WTC11 (cell line): ENCODE measurements at regions not wholly inside any gene's neighbourhood (a gene's known extent, or its start where the extent isn't known, plus 50 kb on each side); places are given as distances from the start of the nearest gene placed in this dataset.

Experiments
- JUN ChIP-seq: sonication (generic); formaldehyde crosslinking; IDR thresholded peaks from 2 replicates; pipeline ENCODE4 v1.8.0; 2023; ENCODE audit warnings: mild to moderate bottlenecking, missing genetic modification reagents
- ZNF232 ChIP-seq: sonication (generic); formaldehyde crosslinking; IDR thresholded peaks from 2 replicates; pipeline ENCODE4 v1.8.0; 2022; ENCODE audit warnings: mild to moderate bottlenecking, missing genetic modification reagents
- TF ChIP-seq, protein P1 (sequence below): fragments of 200-600 bp; IDR thresholded peaks from 2 replicates; pipeline ENCODE4 v1.8.0; 2022; ENCODE audit warnings: antibody characterized with exemption
- TF ChIP-seq, protein P2 (sequence below): sonication (generic); formaldehyde crosslinking; IDR thresholded peaks from 2 replicates; pipeline ENCODE4 v1.8.1; 2022; ENCODE audit warnings: low read depth, mild to moderate bottlenecking, moderate library complexity, missing genetic modification reagents, borderline replicate concordance

DNA sequence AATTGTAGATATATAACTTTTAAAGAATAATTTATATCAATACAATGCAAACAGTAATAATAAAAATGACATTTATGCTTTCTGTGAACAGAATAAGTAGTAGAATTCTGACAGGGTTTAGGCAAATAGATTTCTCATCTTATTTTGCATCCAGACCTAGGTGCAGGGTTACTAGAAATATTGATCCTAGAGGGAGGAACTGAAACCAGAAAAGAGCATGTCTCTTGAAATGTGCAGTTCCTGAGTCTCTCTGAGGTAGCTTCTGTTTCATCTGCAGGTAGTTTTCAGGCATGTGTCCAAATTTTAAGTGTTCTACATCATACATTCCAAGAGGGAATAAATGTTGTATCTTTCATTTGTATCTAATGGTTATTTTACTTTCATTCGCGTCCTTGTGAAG lies 631.9 kb upstream of the ADGRL4 start:
- TF ChIP-seq, protein P1, sequence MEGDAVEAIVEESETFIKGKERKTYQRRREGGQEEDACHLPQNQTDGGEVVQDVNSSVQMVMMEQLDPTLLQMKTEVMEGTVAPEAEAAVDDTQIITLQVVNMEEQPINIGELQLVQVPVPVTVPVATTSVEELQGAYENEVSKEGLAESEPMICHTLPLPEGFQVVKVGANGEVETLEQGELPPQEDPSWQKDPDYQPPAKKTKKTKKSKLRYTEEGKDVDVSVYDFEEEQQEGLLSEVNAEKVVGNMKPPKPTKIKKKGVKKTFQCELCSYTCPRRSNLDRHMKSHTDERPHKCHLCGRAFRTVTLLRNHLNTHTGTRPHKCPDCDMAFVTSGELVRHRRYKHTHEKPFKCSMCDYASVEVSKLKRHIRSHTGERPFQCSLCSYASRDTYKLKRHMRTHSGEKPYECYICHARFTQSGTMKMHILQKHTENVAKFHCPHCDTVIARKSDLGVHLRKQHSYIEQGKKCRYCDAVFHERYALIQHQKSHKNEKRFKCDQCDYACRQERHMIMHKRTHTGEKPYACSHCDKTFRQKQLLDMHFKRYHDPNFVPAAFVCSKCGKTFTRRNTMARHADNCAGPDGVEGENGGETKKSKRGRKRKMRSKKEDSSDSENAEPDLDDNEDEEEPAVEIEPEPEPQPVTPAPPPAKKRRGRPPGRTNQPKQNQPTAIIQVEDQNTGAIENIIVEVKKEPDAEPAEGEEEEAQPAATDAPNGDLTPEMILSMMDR: no peak
- TF ChIP-seq, protein P2, sequence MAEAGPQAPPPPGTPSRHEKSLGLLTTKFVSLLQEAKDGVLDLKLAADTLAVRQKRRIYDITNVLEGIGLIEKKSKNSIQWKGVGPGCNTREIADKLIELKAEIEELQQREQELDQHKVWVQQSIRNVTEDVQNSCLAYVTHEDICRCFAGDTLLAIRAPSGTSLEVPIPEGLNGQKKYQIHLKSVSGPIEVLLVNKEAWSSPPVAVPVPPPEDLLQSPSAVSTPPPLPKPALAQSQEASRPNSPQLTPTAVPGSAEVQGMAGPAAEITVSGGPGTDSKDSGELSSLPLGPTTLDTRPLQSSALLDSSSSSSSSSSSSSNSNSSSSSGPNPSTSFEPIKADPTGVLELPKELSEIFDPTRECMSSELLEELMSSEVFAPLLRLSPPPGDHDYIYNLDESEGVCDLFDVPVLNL (CRISPR knock-in tag): no peak
- no peak for TF ChIP-seq JUN (CRISPR knock-in tag)
- TF ChIP-seq ZNF232 (CRISPR knock-in tag): no peak
